HG03097 (cell line): ENCODE measurements at regions not wholly inside any gene's neighbourhood (a gene's known extent, or its start where the extent isn't known, plus 50 kb on each side); places are given as distances from the start of the nearest gene placed in this dataset.
"Not testable (repeated sequence)": the region's sequence is repeated elsewhere in the genome, so short reads cannot be mapped to it uniquely, and the experiment has no call there.

Experiments used
- ATAC-seq: cut with Tn5 transposase; IDR thresholded peaks from one replicate; pipeline ENCODE4 v1.9.1; 2021; ENCODE audit not compliant: unreplicated experiment, low FRiP score

DNA sequence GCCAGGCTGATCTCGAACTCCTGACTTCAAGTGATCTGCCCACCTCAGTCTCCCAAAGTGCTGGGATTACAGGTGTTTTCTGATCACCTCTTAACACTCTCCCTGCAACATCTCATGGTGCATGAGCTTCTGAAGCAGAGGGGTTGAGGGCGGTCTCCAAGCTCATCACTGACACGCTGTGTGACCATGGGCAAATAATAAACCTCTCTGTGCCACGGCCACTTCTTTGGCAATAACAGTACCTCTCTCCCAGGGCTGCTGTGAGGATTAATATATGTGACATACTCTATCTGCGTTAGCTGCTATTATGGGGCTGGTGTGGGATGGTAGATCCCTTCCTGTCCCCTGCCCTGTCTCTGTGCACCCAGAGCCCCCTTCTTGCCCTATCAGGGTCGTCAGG lies 62.9 kb upstream of the LHX5 start:
- no peak for ATAC-seq

DNA sequence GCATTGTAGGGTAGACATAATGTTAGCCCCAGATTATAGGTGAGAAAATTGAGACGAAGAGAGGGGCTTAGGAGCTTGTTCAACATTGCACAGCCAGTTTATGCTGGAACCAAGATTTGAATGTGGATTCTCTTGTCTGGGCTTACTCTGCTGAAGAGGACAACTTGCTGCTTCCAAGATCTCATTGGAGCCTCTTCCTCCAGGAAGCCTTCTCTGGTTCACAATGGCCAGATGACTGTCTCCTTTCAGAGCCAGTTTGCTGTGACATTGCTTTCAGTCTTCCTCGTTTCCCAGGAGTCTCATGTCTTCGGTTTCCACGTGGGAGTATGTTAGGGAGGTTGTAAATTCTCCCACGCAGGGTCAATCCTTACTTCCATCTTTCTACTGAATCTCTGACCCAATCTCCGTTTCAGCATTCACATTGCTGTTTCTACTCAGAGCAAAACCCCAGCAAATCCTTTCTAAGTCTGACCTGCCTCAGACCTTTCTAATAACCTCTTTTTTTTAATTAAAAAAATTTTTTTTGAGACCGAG lies 62.2 kb upstream of the LHX5 start:
- ATAC-seq: no peak

DNA sequence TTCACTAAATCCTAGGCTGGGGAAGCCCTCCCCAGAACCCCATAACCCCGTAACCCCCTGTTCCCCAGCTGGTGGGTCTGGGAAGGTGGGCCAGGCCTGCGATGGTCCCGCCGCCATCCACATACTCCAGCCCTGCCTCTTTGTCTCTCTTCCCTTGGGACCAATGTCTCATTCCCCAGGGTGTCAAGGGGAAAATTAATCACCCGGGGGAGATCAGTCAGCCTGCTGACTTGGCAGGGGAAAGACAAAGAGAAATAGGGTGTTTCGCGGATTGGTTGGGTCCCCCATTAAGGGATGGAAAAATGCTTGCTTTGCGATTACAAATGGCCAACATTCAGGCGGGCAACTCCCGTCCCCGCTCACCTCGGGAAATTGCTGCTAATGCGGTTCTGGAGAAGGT lies 60.6 kb upstream of the LHX5 start:
- ATAC-seq: no peak

DNA sequence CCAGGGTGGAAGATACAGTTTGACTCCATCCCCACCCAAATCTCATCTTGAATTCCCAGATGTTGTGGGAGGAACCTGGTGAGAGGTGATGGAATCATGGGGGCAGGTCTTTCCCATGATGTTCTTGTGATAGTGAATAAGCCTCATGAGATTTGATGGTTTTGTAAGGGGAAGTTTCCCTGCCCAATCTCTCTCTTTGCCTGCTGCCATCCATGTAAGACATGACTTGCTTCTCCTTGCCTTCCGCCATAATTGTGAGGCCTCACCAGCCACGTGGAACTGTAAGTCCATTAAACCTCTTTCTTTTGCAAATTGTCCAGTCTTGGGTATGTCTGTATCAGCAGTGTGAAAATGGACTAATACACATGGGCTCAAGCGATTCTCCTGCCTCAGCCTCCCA lies 59.4 kb upstream of the LHX5 start:
- not testable (repeated sequence) for ATAC-seq

DNA sequence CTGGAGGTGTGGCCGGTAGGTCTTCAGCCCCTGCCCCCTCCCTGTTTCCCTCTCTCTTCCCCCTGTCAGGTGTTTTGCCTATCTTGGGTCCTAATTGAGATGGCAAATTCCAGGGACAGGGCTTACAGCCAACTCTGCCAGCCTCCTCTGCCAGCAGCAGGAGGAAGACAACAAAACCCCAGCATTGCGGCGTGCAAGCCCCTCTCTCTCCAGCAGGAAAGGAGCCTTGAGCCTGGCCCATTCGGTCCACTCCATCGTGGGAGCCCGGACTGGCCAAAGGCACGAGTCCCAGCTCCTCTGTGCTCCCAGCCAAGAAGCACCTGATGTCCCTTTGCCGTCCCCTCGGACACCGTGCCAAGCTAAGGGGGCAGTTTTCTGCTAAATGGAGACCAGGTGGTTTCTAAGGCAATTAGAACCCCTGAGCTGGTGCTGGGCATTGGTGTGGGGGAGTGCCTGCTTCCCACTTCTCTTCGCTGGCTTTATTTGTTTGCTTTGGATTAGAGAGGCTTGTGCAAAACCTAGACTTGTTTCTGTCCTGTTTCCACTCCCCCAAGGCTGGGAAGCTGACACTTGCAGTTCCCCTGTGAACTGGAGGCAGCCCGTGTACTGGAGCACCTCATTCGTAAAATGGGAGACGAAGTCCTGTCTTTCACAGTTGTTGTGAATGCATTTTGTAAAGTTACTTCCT lies 57.1 kb upstream of the LHX5 start:
- ATAC-seq: no peak

DNA sequence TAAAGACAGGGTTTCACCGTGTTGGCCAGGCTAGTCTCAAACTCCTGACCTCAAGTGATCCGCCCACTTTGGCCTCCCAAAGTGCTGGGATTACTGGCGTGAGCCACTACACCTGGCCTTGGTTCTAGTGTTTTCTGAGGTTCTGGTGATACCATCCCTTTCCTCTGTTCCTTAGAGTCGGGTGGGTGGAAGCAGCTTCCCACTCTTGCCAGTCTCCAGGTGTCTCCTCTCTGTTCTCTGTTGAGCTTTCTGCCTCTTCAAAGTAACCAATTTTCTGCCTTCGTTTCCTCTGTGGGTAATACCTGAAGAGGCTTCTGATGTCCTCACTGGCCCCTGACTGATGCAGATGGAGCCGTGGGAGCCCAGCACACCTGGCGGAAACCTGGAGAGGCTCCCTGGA lies 53.4 kb upstream of the LHX5 start:
- no peak for ATAC-seq

DNA sequence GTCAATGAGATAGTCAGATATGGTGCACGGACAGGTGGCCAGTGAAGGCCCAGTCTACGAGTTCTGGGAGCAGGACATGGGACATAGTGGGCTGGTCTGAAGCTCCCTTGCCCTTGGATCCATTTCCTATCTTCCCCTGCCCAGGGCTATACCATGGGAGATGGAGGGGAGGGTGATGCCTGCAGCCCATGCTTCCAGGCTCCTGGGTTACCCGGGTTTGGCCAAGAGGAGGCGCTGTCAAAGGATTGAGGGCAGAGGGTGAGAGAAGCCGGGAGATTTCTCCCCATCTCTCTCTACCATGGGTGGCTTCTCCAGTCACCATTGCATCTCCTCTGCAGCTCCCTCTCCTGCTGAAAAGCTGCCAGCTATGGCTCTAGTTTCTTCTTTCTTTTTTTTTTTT lies 52.8 kb upstream of the LHX5 start:
- ATAC-seq: no peak

DNA sequence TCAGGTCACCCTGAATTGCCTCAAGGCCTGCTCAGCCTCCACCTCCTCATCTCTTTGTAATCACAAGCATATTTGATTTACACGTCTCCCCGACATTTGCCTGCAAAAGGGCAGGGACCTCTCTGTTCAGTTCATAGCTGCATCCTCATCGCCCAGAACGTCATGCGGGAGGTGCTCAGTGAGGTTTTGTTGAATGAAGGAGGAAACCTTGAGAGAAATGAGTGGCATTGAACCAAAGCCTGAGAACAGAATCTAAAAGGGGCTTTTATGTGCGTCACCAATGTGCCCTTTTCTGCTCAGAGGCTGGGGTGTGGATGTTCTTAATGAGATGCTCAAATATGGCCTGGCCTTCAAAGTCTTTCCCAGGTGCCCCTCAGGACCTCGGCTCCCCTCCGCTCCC lies 50.0 kb upstream of the LHX5 start:
- ATAC-seq: no peak
